Stomach (tissue), 8 donors: ENCODE measurements at regions not wholly inside any gene's neighbourhood (a gene's known extent, or its start where the extent isn't known, plus 50 kb on each side); places are given as distances from the start of the nearest gene placed in this dataset.

ENCODE experiments used
- DNase-seq, 2 donors: peaks; one replicate each; pipeline versions ENCODE4 v3.0.0 to v3.0.0-alpha.2; 2013 to 2019
- H3K27ac ChIP-seq, 5 donors: fragments of 200-600 bp in 4 of 5; sonication (generic) in 4 of 5; one replicate each; pipeline ENCODE4 v1.5.1; 2013 to 2019; ENCODE audit warnings: mild to moderate bottlenecking in 1 of 5, moderate library complexity in 1 of 5
- H3K27me3 ChIP-seq, 3 donors: fragments of 200-600 bp; sonication (generic); one replicate each; pipeline ENCODE4 v1.5.1; 2017 to 2019; ENCODE audit warnings: mixed run types in 1 of 3
- H3K36me3 ChIP-seq, 4 donors: fragments of 200-600 bp; sonication (generic); 1 replicate in 3 of 4; 2 replicates in 1 of 4; pipeline ENCODE4 v1.5.1; 2016 to 2019
- H3K4me1 ChIP-seq, 4 donors: fragments of 200-600 bp; sonication (generic); one replicate each; pipeline ENCODE4 v1.5.1; 2016 to 2019
- H3K4me3 ChIP-seq, 4 donors: fragments of 200-600 bp; sonication (generic) in 3 of 4; one replicate each; pipeline ENCODE4 v1.5.1; 2016 to 2019; ENCODE audit warnings: mild to moderate bottlenecking in 1 of 4
- H3K9me3 ChIP-seq, 4 donors: fragments of 200-600 bp; sonication (generic); one replicate each; pipeline ENCODE4 v1.5.1; 2016 to 2019
- EP300 ChIP-seq: sonication (generic); formaldehyde crosslinking; IDR thresholded peaks from one replicate; pipeline ENCODE4 v1.6.1; 2017; ENCODE audit warnings: antibody characterized with exemption
- POLR2A ChIP-seq, 4 donors: fragments of 450-650 bp; IDR thresholded peaks; one replicate each; pipeline ENCODE4 v1.6.1; 2016; ENCODE audit warnings: antibody characterized with exemption in 4 of 4, control low read depth in 2 of 4, mild to moderate bottlenecking in 1 of 4, moderate library complexity in 1 of 4
- POLR2AphosphoS5 ChIP-seq, 3 donors: sonication (generic); formaldehyde crosslinking; IDR thresholded peaks; one replicate each; pipeline ENCODE4 v1.6.1; 2016; ENCODE audit warnings: antibody characterized with exemption in 3 of 3
- WGBS, 5 donors: extraction: QIAGEN DNeasy Blood & Tissue Kit in 3 of 5; methylation state at CpG; one replicate each; pipeline versions ENCODE4 v1.1.5 to v1.1.7; 2013 to 2018; 5-methylcytosine and 5-hydroxymethylcytosine counted together
- intact Hi-C: fragments of 100-400 bp; cut with DNase I; formaldehyde crosslinking; loops from one replicate; pipeline ENCODE4 v1.15.1; 2023; ENCODE audit warnings: low total_unique reads
- TF ChIP-seq, protein P1 (sequence below), 7 experiments: fragments of 450-650 bp in 4 of 7; fragments of 200-600 bp in 3 of 7; sonication (generic) in 3 of 7; IDR thresholded peaks; one replicate each; pipeline ENCODE4 v1.5.1; 2016 to 2019; ENCODE audit warnings: antibody characterized with exemption in 7 of 7, control low read depth in 2 of 7, mild to moderate bottlenecking in 1 of 7
- donor health status: healthy with polysubstance abuse.
- donor health status: Bipolar disorder and iron deficiency.
- donor health status: healthy.

DNA sequence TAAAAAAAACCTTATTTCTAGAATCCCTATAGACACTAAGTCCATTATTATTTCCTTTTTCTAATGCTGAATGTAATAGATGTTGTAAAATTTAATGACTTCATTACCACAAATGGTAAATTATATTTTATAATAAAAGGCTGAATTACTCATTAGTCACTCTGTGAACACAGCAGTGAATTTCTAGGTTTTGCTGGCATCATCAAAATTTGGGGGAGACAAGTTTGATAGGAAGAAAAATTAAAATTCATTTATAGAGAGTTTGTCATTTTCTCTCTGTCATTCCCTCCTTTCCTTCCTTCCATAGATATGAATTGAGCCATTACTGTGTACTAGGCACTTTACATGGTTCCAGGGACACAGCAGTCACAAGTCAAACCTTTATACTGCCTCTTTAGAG is 340.9 kb downstream of the TRIB2 start:
- Histone ChIP-seq H3K36me3 (no peaks in the 10 kb centered on the region), H3K4me1 (no peaks in the 10 kb centered on the region), H3K9me3 (no peaks in the 10 kb centered on the region), H3K4me3 (no peak overlapping the region), H3K27ac (no peak overlapping the region), H3K27me3 (peaks cover 0 to 4% (median 0%) of the 10 kb centered on the region in 3 donors)
- DNase-seq, result no peak
- intact Hi-C loops, result no loop called here
- TF ChIP-seq POLR2AphosphoS5 (IDR thresholded peaks at IDR 0.05) (no peak), POLR2A (IDR thresholded peaks at IDR 0.05) (no peak), EP300 (no peak)
- TF ChIP-seq, protein P1, sequence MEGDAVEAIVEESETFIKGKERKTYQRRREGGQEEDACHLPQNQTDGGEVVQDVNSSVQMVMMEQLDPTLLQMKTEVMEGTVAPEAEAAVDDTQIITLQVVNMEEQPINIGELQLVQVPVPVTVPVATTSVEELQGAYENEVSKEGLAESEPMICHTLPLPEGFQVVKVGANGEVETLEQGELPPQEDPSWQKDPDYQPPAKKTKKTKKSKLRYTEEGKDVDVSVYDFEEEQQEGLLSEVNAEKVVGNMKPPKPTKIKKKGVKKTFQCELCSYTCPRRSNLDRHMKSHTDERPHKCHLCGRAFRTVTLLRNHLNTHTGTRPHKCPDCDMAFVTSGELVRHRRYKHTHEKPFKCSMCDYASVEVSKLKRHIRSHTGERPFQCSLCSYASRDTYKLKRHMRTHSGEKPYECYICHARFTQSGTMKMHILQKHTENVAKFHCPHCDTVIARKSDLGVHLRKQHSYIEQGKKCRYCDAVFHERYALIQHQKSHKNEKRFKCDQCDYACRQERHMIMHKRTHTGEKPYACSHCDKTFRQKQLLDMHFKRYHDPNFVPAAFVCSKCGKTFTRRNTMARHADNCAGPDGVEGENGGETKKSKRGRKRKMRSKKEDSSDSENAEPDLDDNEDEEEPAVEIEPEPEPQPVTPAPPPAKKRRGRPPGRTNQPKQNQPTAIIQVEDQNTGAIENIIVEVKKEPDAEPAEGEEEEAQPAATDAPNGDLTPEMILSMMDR (IDR thresholded peaks at IDR 0.05), result no peak

DNA sequence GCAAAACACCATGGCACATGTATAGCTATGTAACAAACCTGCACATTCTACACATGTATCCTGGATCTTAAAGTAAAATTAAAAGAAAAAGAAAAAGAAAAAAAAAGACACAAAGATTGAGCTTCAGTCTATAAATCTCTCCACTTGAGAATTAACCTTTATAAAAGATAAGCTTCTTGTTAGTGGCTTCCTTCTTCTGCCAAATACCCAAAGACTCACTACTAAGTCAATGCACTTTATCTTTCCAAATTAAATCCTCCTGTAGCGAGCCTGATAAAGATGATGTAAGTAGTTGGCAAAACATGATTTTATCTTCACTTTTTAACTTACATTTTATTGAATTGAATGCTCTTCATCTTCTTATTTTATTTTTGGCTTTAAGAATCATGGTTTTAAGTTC is 349.9 kb downstream of the TRIB2 start:
- Histone ChIP-seq H3K27me3 (no peaks in the 10 kb centered on the region), H3K9me3 (no peaks in the 10 kb centered on the region), H3K36me3 (no peaks in the 10 kb centered on the region), H3K4me1 (no peaks in the 10 kb centered on the region), H3K27ac (no peak overlapping the region), H3K4me3 (no peak overlapping the region)
- no peak for DNase-seq
- TF ChIP-seq, protein P1 (IDR thresholded peaks at IDR 0.05), result no peak
- TF ChIP-seq POLR2AphosphoS5 (IDR thresholded peaks at IDR 0.05) (no peak), EP300 (no peak), POLR2A (IDR thresholded peaks at IDR 0.05) (no peak)
- intact Hi-C loops, result no loop called here
- WGBS, 5 donors, result 33 to 69% (median 41%) methylated on average over 1 of the region's 1 CpG

GRCh38 chr2:13067508-13067907 is 350.8 kb downstream of the TRIB2 start:
- no peak for DNase-seq
- no peaks in the 10 kb centered on the region for H3K4me1 ChIP-seq
- no peak overlapping the region for H3K27ac ChIP-seq
- intact Hi-C loops, result no loop called here
- TF ChIP-seq, protein P1 (IDR thresholded peaks at IDR 0.05), result no peak
- no peak for TF ChIP-seq POLR2A (IDR thresholded peaks at IDR 0.05)
- TF ChIP-seq POLR2AphosphoS5 (IDR thresholded peaks at IDR 0.05), result no peak
- no peak for TF ChIP-seq EP300
- no peaks in the 10 kb centered on the region for H3K36me3 ChIP-seq
- H3K9me3 ChIP-seq, result no peaks in the 10 kb centered on the region
- 78 to 92% (median 91%) methylated on average over 2 of the region's 2 CpGs for WGBS, 5 donors
- H3K27me3 ChIP-seq, result no peaks in the 10 kb centered on the region
- no peak overlapping the region for H3K4me3 ChIP-seq

GRCh38 chr2:13089971-13090370 is 373.2 kb downstream of the TRIB2 start:
- no peaks in the 10 kb centered on the region for H3K4me1 ChIP-seq
- TF ChIP-seq POLR2AphosphoS5 (IDR thresholded peaks at IDR 0.05) (no peak), EP300 (no peak), POLR2A (IDR thresholded peaks at IDR 0.05) (no peak)
- TF ChIP-seq, protein P1 (IDR thresholded peaks at IDR 0.05), result no peak
- no peak overlapping the region for H3K27ac ChIP-seq
- intact Hi-C loops, result no loop called here
- DNase-seq, result no peak
- H3K36me3 ChIP-seq, result no peaks in the 10 kb centered on the region
- no peaks in the 10 kb centered on the region for H3K9me3 ChIP-seq
- H3K4me3 ChIP-seq, result no peak overlapping the region
- no peaks in the 10 kb centered on the region for H3K27me3 ChIP-seq

DNA sequence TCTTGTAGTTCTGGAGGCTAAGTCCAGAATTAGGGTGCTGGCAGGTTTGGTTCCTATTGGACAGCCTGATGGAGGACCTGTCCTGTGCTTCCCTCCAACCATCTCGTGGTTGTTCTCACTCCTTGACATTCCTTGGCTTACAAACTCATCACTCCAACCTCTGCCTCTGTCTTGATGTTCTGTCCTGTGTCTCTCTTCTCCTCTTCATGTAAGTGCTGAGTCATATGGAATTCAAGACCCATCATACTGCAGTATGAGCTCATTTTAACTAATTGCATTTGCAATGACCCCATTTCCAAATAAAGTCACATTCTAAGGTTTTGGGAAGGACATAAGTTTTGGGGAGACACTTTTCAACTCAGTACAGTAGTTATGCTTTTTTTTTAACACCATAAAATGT is 374.7 kb downstream of the TRIB2 start:
- 16 to 26% (median 24%) methylated on average over 1 of the region's 1 CpG for WGBS, 5 donors
- intact Hi-C loops, result no loop called here
- H3K27ac ChIP-seq, result no peak overlapping the region
- H3K4me3 ChIP-seq, result no peak overlapping the region
- no peaks in the 10 kb centered on the region for H3K4me1 ChIP-seq
- no peaks in the 10 kb centered on the region for H3K27me3 ChIP-seq
- no peaks in the 10 kb centered on the region for H3K9me3 ChIP-seq
- no peaks in the 10 kb centered on the region for H3K36me3 ChIP-seq
- TF ChIP-seq EP300 (no peak), POLR2A (IDR thresholded peaks at IDR 0.05) (no peak), POLR2AphosphoS5 (IDR thresholded peaks at IDR 0.05) (no peak)
- TF ChIP-seq, protein P1 (IDR thresholded peaks at IDR 0.05), result no peak
- DNase-seq, result no peak
